GM23338 (cell line): ENCODE measurements at regions not wholly inside any gene's neighbourhood (a gene's known extent, or its start where the extent isn't known, plus 50 kb on each side); places are given as distances from the start of the nearest gene placed in this dataset.
"Not testable (repeated sequence)": the region's sequence is repeated elsewhere in the genome, so short reads cannot be mapped to it uniquely, and the experiment has no call there.

Source experiments
- CREB1 ChIP-seq: fragments of 250-450 bp; sonication (Bioruptor Pico); IDR thresholded peaks from 2 replicates; pipeline ENCODE4 v1.5.0; 2020; ENCODE audit warnings: low read depth, mild to moderate bottlenecking, moderate library complexity
- ETS1 ChIP-seq: IDR thresholded peaks from 2 replicates; pipeline ENCODE4 v1.6.1; 2016; ENCODE audit warnings: antibody characterized with exemption
- EZH2 ChIP-seq: fragments of 200-600 bp; sonication (generic); IDR thresholded peaks from one replicate; pipeline ENCODE4 v1.8.0; 2017; ENCODE audit warnings: antibody characterized with exemption, mild to moderate bottlenecking, low read depth; ENCODE audit not compliant: unreplicated experiment
- EZH2phosphoT487 ChIP-seq: fragments of 200-600 bp; sonication (generic); IDR thresholded peaks from one replicate; pipeline ENCODE4 v1.8.1; 2018; ENCODE audit warnings: antibody characterized with exemption; ENCODE audit not compliant: unreplicated experiment
- JUNB ChIP-seq: IDR thresholded peaks from one replicate; pipeline ENCODE4 v1.6.1; 2016; ENCODE audit warnings: antibody characterized with exemption; ENCODE audit not compliant: unreplicated experiment
- POLR2AphosphoS5 ChIP-seq: IDR thresholded peaks from 2 replicates; pipeline ENCODE4 v1.6.1; 2016; ENCODE audit warnings: antibody characterized with exemption, low read depth
- REST ChIP-seq: IDR thresholded peaks from one replicate; pipeline ENCODE4 v1.6.1; 2018; ENCODE audit warnings: antibody characterized with exemption; ENCODE audit not compliant: unreplicated experiment
- ZNF114 ChIP-seq: fragments of 250-450 bp; sonication (Bioruptor Pico); IDR thresholded peaks from 2 replicates; pipeline ENCODE4 v1.5.0; 2020; ENCODE audit warnings: mild to moderate bottlenecking, moderate library complexity
- TF ChIP-seq, protein P1 (sequence below), 2 experiments: fragments of 200-600 bp in 1 of 2; sonication (generic) in 1 of 2; conservative IDR thresholded peaks; 2 replicates each; pipeline versions ENCODE4 v1.5.1 to v1.6.1; 2016 to 2017; ENCODE audit warnings: antibody characterized with exemption in 2 of 2, low read depth in 2 of 2, mild to moderate bottlenecking in 2 of 2, moderate library complexity in 1 of 2

DNA sequence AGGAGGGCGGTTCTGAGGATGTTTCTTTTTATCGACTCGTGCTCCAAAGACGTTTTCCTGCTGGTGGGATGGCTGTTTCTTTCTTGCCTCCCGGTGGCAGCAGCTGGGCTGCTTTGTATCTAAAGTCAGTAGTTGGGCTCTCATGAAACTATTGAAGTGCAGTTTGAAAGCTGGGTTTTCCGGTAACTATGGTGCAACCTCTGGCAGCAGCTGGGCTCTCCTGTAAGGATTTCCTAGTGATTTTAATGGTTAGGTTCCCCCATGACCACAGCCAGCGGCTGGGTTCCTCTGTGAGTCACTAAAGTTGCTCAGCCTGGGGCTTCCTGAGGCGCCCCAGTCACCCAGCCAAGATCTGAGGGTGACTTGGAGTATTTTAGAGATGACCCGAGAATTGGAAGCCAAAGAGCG is 87.9 kb downstream of the NPIPB11 start:
- TF ChIP-seq, protein P1, sequence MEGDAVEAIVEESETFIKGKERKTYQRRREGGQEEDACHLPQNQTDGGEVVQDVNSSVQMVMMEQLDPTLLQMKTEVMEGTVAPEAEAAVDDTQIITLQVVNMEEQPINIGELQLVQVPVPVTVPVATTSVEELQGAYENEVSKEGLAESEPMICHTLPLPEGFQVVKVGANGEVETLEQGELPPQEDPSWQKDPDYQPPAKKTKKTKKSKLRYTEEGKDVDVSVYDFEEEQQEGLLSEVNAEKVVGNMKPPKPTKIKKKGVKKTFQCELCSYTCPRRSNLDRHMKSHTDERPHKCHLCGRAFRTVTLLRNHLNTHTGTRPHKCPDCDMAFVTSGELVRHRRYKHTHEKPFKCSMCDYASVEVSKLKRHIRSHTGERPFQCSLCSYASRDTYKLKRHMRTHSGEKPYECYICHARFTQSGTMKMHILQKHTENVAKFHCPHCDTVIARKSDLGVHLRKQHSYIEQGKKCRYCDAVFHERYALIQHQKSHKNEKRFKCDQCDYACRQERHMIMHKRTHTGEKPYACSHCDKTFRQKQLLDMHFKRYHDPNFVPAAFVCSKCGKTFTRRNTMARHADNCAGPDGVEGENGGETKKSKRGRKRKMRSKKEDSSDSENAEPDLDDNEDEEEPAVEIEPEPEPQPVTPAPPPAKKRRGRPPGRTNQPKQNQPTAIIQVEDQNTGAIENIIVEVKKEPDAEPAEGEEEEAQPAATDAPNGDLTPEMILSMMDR (conservative IDR thresholded peaks at IDR 0.05; ENCODE audit: low read depth in 2 of 2), result not testable (repeated sequence)
- TF ChIP-seq EZH2; POLR2AphosphoS5; CREB1 (CRISPR knock-in tag); REST; EZH2phosphoT487; ZNF114 (CRISPR knock-in tag); ETS1; JUNB: not testable (repeated sequence)
